BLaER1 treated with 17β-estradiol and CSF1 and Interleukin-3, amounts not matched to agents 10 nM and 100 nM (cell line): ENCODE measurements at regions not wholly inside any gene's neighbourhood (a gene's known extent, or its start where the extent isn't known, plus 50 kb on each side); places are given as distances from the start of the nearest gene placed in this dataset.

Experiments
- H3K27ac ChIP-seq, 11 experiments: shearing (Covaris generic); formaldehyde crosslinking; 2 replicates each; pipeline ENCODE4 v1.8.1; 2022
- H3K27me3 ChIP-seq, 11 experiments: shearing (Covaris generic); formaldehyde crosslinking; 2 replicates each; pipeline ENCODE4 v1.8.1; 2022
- H3K36me3 ChIP-seq, 11 experiments: shearing (Covaris generic); formaldehyde crosslinking; 2 replicates each; pipeline ENCODE4 v1.8.1; 2022
- H3K4me1 ChIP-seq, 10 experiments: shearing (Covaris generic); formaldehyde crosslinking; 2 replicates each; pipeline ENCODE4 v1.8.1; 2022
- H3K4me2 ChIP-seq, 11 experiments: shearing (Covaris generic); formaldehyde crosslinking; 2 replicates each; pipeline ENCODE4 v1.8.1; 2022
- H3K4me3 ChIP-seq, 10 experiments: shearing (Covaris generic); formaldehyde crosslinking; 2 replicates each; pipeline ENCODE4 v1.8.1; 2022
- H3K9ac ChIP-seq, 11 experiments: shearing (Covaris generic); formaldehyde crosslinking; 2 replicates each; pipeline ENCODE4 v1.8.1; 2022
- H3K9me3 ChIP-seq, 11 experiments: shearing (Covaris generic); formaldehyde crosslinking; replicated peaks in 1 of 11; 2 replicates each; pipeline ENCODE4 v1.8.1; 2022
- H4K20me1 ChIP-seq, 11 experiments: shearing (Covaris generic); formaldehyde crosslinking; 2 replicates each; pipeline ENCODE4 v1.8.1; 2022
- Cebpa-rat ChIP-seq, 11 experiments: shearing (Covaris generic); IDR thresholded peaks; 2 replicates each; pipeline ENCODE4 v1.8.1; 2022

DNA sequence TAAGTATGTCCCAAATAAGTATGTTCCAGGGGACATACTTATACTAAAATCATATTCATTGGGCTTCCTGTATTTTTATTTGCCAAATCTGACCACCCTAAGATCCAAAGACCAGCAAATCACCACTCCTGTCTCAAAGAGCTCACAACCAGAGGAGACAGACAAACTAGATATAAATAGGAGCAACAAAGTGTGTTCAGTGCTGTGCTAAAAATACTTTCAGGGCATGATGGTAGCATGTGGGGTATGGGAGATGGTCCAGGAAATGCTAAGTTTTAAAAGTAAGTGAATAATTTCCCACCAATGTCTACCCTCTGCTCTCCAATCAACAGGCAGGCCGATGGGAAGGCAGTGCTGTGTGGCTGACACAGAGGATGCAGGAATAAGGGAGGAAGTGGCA is 87.1 kb downstream of the C1QL2 start:
- no peaks in the 10 kb centered on the region for H3K27me3 ChIP-seq
- H3K9me3 ChIP-seq = no peaks in the 10 kb centered on the region
- no peak for TF ChIP-seq Cebpa-rat (IDR thresholded peaks at IDR 0.05)
- no peaks in the 10 kb centered on the region for H3K36me3 ChIP-seq
- H4K20me1 ChIP-seq = no peaks in the 10 kb centered on the region
- no peak overlapping the region for H3K4me2 ChIP-seq
- H3K9ac ChIP-seq = no peak overlapping the region
- H3K27ac ChIP-seq = no peak overlapping the region
- H3K4me1 ChIP-seq = no peaks in the 10 kb centered on the region
- H3K4me3 ChIP-seq = no peak overlapping the region

DNA sequence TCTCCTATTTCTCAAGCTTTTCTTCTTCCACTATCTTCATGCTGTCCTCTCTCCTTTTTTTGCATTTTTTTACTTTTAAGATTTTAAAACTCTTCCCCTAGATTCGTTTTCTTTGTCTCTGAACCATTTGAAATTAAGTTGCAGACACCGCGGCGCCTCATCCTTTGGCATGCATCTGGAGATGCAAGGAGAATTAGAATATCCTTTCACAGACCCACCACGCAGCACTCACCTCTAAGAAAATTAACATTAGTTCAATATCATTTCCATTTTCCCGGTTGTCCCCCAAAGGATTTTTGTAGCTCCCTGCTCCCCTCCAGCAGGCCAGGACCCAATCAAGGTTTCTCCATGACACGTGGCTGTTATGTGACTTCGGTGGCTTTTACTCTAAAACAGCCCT is 88.8 kb downstream of the C1QL2 start:
- Histone ChIP-seq H3K27ac (no peak overlapping the region), H3K4me1 (no peaks in the 10 kb centered on the region), H3K27me3 (no peaks in the 10 kb centered on the region), H3K36me3 (no peaks in the 10 kb centered on the region), H3K4me3 (no peak overlapping the region), H3K9me3 (no peaks in the 10 kb centered on the region), H3K4me2 (no peak overlapping the region), H4K20me1 (no peaks in the 10 kb centered on the region), H3K9ac (no peak overlapping the region)
- TF ChIP-seq Cebpa-rat (IDR thresholded peaks at IDR 0.05) = no peak

DNA sequence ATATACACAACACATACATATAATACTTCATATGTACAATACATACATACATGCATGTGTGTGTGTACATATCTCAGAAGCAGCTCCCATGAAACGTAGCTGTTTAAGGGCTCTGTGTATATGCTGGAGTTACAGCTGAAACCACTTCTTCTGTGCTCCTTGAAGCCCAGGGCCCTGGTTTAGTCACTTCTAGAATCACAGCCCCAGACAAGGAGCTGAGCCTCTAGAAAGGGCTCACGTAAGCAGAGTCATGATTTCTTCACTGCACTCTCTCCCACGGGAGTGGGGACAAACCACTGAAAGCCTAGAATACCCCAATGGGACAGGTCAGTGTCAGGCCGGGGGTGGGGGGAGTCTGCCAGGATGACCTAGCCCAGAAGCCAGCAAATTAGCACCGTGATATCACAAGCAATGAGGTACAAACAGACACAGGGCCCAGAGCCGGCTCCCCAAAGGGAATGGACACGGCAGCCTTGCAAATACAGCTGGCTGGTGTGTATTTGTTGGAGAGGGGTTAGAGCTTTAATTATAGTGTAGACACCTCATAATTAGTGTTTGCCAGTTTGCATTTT is 90.3 kb downstream of the C1QL2 start:
- H3K9me3 ChIP-seq = peaks cover 0 to 7% (median 0%) of the 10 kb centered on the region in 11 experiments; a peak in 5 of 22 replicates
- H3K9ac ChIP-seq = no peak overlapping the region
- H3K27me3 ChIP-seq = no peaks in the 10 kb centered on the region
- TF ChIP-seq Cebpa-rat (IDR thresholded peaks at IDR 0.05) = no peak
- no peaks in the 10 kb centered on the region for H3K4me1 ChIP-seq
- H3K27ac ChIP-seq = no peak overlapping the region
- no peak overlapping the region for H3K4me2 ChIP-seq
- H3K36me3 ChIP-seq = no peaks in the 10 kb centered on the region
- no peak overlapping the region for H3K4me3 ChIP-seq
- no peaks in the 10 kb centered on the region for H4K20me1 ChIP-seq

DNA sequence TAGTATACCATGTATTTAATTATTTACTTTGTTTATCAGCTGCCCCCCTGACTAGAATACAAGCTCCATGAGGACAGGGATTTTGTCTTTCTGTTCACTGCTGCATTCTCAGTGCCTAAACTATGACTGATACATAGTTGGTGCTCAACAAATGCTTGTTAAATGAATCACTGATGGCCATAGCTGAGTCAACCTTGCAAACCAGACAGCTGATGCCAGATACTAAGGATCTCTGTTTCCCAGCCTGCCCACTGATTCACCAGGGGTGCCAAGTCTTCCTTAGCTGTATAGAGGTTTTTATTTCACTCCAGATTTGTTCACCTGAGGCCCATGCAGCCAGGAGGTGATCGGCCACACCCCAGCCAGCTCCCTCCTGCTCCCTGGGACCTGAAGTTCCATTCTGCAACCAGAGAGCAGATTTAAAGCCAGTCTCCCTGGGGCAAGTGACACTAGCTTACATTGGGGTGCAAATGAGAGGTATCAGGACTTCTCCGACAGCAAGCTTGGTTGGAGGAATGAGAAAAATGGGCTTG is 92.2 kb downstream of the C1QL2 start:
- no peak for TF ChIP-seq Cebpa-rat (IDR thresholded peaks at IDR 0.05)
- Histone ChIP-seq H4K20me1 (no peaks in the 10 kb centered on the region), H3K4me1 (no peaks in the 10 kb centered on the region), H3K9me3 (peaks cover 0 to 7% (median 0%) of the 10 kb centered on the region in 11 experiments; a peak in 5 of 22 replicates), H3K4me3 (no peak overlapping the region), H3K27ac (no peak overlapping the region), H3K4me2 (no peak overlapping the region), H3K36me3 (no peaks in the 10 kb centered on the region), H3K9ac (no peak overlapping the region), H3K27me3 (no peaks in the 10 kb centered on the region)

DNA sequence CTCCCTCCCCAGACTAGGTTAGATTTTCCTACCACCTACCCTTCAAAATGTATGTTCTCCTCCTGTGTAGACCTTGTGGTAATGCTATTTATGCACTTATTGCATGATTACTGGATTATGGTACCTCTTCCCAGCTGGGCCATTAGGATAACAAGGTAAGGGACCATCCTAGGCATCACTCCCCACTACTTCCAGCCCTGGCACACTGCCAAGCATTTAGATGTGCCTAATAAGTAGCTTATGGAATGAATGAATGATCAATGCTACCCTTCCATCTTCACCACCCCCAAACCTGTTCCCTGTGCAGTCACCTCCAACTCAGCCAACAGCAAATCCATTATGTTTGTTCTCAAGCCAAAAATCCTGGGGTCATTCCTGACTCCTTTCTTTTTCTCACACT is 93.4 kb downstream of the C1QL2 start:
- Histone ChIP-seq H3K9me3 (peaks cover 0 to 7% (median 0%) of the 10 kb centered on the region in 11 experiments; a peak in 5 of 22 replicates), H4K20me1 (no peaks in the 10 kb centered on the region), H3K4me3 (no peak overlapping the region), H3K27me3 (no peaks in the 10 kb centered on the region), H3K4me1 (no peaks in the 10 kb centered on the region), H3K4me2 (no peak overlapping the region), H3K9ac (no peak overlapping the region), H3K36me3 (no peaks in the 10 kb centered on the region), H3K27ac (no peak overlapping the region)
- no peak for TF ChIP-seq Cebpa-rat (IDR thresholded peaks at IDR 0.05)

DNA sequence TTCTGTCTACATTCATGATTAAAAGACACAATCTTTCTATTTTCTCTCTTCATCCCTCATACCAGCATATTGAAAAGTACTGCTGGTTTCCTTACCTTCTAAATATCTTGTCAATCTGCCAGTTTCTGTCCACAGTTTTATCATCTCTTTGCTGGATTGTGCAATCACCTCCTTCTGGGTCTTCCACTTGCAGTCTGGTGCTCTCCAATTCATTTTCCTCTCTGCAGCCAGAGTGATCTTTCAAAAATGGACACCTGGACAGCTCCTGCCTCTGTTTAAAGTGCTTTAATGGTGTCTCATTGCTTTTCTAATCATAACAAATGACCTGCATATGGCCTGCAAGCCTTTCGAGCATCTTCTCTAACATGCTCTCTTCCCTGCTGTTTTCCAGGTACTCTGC is 94.0 kb downstream of the C1QL2 start:
- Histone ChIP-seq H3K4me1 (no peaks in the 10 kb centered on the region), H3K9me3 (peaks cover 0 to 7% (median 0%) of the 10 kb centered on the region in 11 experiments; a peak in 5 of 22 replicates), H3K27me3 (no peaks in the 10 kb centered on the region), H3K36me3 (no peaks in the 10 kb centered on the region), H4K20me1 (no peaks in the 10 kb centered on the region), H3K9ac (no peak overlapping the region), H3K27ac (no peak overlapping the region), H3K4me2 (no peak overlapping the region), H3K4me3 (no peak overlapping the region)
- peak in 3 of 11 experiments; percentile 26 to 56 (median 30); a peak in 2 of 22 replicates for TF ChIP-seq Cebpa-rat (IDR thresholded peaks at IDR 0.05)

DNA sequence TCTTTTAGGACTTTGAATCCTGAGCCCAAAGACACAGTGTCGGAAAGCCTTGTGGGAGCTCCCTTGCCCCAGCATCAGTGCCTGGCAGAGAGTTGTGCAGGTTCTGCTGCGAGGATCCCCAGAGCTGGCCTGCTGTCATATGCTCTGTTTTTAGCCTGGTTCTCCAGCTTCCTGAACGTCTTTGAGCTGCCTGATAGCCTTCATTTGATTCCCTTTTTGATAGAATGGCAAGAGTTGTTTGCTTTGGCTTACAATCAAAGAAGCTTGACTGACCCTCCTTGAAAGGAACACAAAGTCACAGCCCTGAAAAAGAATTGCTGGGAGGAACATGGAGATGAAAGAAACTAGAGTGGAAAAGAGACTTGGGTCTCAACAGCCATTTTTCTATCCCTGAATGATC is 95.4 kb downstream of the C1QL2 start:
- H3K4me2 ChIP-seq = no peak overlapping the region
- H3K36me3 ChIP-seq = no peaks in the 10 kb centered on the region
- no peak for TF ChIP-seq Cebpa-rat (IDR thresholded peaks at IDR 0.05)
- H3K27ac ChIP-seq = no peak overlapping the region
- H3K9me3 ChIP-seq = peaks cover 0 to 7% (median 0%) of the 10 kb centered on the region in 11 experiments; a peak in 5 of 22 replicates
- no peak overlapping the region for H3K4me3 ChIP-seq
- no peaks in the 10 kb centered on the region for H3K27me3 ChIP-seq
- no peaks in the 10 kb centered on the region for H4K20me1 ChIP-seq
- no peak overlapping the region for H3K9ac ChIP-seq
- no peaks in the 10 kb centered on the region for H3K4me1 ChIP-seq

DNA sequence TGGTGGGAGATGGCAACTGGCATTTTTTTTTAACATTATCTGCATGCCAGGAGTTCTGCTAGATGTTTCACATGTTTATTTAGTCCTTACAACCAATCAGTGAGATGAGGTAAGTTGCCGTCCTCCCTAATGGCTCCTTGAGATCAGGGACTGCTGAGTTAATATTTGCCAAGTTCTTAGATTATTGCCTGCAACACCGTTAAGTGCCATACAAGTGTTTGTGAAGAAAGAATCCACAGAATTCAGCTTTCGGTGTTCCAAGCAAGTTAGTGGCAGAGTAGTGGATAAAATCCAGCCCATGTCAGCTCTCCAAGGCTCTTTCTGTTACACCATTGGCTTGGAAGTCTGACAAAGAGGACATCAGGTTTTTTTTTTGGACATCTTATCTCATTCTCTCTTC is 95.9 kb downstream of the C1QL2 start:
- Histone ChIP-seq H3K4me3 (no peak overlapping the region), H3K36me3 (no peaks in the 10 kb centered on the region), H3K4me1 (no peaks in the 10 kb centered on the region), H3K9me3 (peaks cover 0 to 7% (median 0%) of the 10 kb centered on the region in 11 experiments; a peak in 5 of 22 replicates), H3K27ac (no peak overlapping the region), H3K9ac (no peak overlapping the region), H3K27me3 (no peaks in the 10 kb centered on the region), H3K4me2 (no peak overlapping the region), H4K20me1 (no peaks in the 10 kb centered on the region)
- no peak for TF ChIP-seq Cebpa-rat (IDR thresholded peaks at IDR 0.05)

DNA sequence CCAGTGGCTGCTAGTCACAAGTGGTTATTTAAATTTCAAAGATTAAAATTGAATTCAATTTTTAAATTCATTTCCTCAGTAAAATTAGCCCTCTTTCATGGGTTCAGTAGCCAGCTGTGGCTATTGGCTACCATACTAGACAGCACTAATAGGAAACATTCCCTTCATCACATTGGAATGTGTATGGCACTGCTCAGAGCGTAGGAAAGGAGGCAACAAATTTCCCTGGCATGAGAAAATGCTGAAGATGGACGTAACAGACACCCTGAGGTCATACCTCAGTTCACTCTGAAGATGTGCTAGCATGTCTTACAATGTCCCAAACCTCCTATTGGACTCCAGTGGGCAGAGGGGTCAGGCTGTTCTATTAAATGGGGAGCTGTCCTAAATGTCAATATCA is 96.4 kb downstream of the C1QL2 start:
- no peak overlapping the region for H3K9ac ChIP-seq
- H3K4me1 ChIP-seq = no peaks in the 10 kb centered on the region
- H3K27ac ChIP-seq = no peak overlapping the region
- no peak for TF ChIP-seq Cebpa-rat (IDR thresholded peaks at IDR 0.05)
- H3K9me3 ChIP-seq = peaks cover 0 to 7% (median 0%) of the 10 kb centered on the region in 11 experiments; a peak in 5 of 22 replicates
- H3K36me3 ChIP-seq = no peaks in the 10 kb centered on the region
- H4K20me1 ChIP-seq = no peaks in the 10 kb centered on the region
- no peaks in the 10 kb centered on the region for H3K27me3 ChIP-seq
- no peak overlapping the region for H3K4me2 ChIP-seq
- no peak overlapping the region for H3K4me3 ChIP-seq

DNA sequence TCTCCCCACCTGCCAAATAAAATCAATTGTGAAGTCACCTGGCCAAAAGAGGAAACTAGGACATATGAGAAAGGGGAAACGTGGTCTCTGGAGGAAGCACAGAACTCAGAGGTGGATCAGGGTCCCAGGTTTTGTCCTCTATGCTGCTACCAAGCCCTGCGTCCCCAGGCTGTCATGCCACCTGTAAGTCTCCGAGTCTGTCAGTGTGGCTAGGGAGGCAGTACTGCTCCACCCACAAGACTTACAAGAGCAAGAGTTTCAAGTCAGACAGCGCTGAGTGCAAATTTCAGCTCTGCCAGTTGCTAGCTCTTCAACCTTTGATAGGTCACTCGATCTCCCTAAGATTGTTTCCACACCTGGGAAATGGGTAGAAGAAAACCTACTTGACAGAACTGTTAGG is 98.6 kb downstream of the C1QL2 start:
- H3K9ac ChIP-seq = no peak overlapping the region
- H3K4me1 ChIP-seq = no peaks in the 10 kb centered on the region
- peaks cover 7 to 21% (median 13%) of the 10 kb centered on the region in 11 experiments; a peak in 21 of 22 replicates for H3K9me3 ChIP-seq
- H3K36me3 ChIP-seq = no peaks in the 10 kb centered on the region
- H3K27ac ChIP-seq = no peak overlapping the region
- no peaks in the 10 kb centered on the region for H4K20me1 ChIP-seq
- H3K4me3 ChIP-seq = no peak overlapping the region
- no peak for TF ChIP-seq Cebpa-rat (IDR thresholded peaks at IDR 0.05)
- no peaks in the 10 kb centered on the region for H3K27me3 ChIP-seq
- no peak overlapping the region for H3K4me2 ChIP-seq
